Activated CD4-positive, CD25-positive, alpha-beta regulatory T cell treated with anti-CD3 and anti-CD28 coated beads, Interleukin-2, amount 50 U/mL, for 24 hours (primary cell): ENCODE measurements at regions not wholly inside any gene's neighbourhood (a gene's known extent, or its start where the extent isn't known, plus 50 kb on each side); places are given as distances from the start of the nearest gene placed in this dataset.
"Not testable (repeated sequence)": the region's sequence is repeated elsewhere in the genome, so short reads cannot be mapped to it uniquely, and the experiment has no call there.

Source experiments
- ATAC-seq, 2 donors: fragments of 150-1000 bp; cut with Tn5 transposase; one replicate each; pipeline ENCODE4 v1.10.0; 2021; ENCODE audit warnings: mild to moderate bottlenecking in 1 of 2, moderate library complexity in 1 of 2

DNA sequence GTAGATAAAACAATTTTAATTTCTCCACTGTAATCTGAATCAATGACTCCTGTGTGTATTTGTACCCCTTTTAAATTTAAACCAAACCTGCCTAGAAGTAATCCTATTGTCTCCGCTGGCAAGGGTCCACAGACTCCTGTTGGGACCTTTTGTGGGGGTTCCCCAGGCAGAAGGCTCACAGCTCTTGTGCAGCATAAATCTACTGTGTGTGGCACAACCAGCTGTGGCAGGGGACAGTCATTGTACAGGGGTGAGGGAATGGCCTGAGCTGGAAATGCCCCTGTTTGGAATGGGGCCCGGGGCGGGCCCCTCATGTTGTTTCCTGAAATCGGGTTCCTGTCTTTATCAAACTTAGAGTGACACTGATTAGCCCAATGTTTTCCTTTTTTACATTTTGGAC lies 318.2 kb upstream of the FAM98A start:
- ATAC-seq, result no peak

DNA sequence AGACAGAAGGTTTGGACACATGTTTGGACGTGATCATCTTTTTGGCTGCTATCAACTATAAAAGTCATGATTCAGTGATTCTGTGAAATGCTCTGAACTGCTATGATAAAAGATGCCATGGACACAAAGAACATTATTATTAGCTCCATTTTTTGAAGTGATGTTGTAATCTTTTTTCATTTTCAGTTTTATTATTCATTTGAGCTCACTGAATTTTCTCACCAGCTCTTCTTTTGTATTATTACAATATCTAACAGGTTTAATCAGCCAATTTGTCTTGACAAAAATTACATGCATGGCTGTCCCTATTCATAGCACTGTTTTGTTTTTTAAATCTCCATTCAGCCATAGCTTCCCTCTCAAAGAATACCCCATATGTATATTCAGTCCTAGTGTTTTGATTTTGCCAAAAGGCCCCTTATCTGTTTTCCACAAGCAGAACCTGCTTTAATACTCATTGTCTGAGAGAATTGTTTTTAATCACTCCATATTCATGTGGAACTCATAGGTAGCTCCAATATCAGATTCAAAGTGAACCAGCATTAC lies 314.0 kb upstream of the FAM98A start:
- ATAC-seq, result no peak

DNA sequence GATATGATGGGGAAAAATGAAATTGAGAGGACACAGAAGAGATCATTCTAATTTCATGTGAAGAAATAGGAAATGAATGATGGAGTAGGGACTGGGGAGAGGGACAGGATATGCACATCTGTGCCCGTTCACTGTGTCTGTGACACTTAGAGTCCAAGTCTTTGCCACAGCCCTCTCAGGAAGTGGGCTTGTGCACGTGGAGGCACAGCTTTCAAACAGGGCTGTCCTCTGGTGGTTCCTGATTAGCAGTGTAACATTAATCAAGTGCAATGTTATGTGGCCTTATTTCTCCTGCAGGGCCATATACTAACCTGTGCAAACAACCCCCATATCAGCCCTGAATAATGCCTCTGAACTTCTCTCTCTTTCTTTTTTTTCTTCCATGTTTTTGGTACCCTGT lies 312.2 kb upstream of the FAM98A start:
- ATAC-seq, result no peak

DNA sequence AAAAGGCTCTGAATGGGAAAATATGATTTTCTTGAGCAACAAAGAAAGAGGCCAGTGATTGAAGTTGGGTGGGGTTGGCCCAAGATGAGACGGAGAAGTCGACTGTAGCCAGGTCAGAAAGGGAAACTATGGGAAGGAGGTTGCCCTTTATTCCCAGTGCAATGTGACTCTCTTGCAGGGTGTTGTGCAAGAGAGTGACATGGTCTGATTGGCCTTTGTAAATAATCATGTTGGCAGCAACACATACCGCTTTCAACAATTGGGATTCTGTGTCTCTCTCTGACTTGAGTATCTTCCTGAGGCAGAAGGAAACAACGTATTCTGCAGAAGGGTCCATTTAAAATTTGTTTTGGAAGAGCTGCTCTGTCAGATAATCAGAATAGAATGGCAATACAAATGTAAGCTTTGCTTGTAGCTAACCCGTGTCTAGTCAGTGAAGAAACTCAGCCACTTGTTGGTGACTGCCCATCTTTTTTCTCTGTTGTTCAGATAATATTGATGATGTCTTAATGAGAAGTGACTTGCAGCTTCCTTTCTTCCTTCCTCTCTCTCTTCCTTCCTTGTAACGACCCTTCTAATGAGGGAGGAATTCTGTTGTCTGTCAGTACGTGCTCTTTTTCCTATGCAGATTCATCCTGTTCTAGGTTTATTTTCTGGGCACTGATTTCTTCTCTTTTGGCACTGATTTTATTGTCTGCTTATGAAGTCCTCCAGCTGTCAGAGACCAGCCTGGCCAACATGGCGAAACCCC lies 311.0 kb upstream of the FAM98A start:
- no peak for ATAC-seq

DNA sequence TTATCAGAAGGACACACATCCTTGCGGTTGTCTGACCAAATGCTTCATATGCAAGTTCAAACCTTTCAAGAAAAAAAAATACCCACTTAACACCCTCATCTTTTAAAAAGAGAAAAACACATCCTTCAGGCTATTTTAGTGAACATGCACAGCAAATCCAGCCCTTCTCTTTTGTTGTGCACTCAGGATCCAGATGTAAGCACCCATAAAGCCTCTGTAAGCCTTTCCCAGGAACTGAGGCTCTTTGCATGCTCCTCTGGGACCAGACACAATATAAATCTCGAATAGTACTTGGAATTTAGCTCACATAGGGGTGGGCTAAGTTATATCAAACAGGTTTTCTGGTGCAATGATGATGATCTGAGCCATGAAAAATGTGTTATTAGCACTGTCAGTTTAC lies 308.8 kb upstream of the FAM98A start:
- ATAC-seq, result no peak

DNA sequence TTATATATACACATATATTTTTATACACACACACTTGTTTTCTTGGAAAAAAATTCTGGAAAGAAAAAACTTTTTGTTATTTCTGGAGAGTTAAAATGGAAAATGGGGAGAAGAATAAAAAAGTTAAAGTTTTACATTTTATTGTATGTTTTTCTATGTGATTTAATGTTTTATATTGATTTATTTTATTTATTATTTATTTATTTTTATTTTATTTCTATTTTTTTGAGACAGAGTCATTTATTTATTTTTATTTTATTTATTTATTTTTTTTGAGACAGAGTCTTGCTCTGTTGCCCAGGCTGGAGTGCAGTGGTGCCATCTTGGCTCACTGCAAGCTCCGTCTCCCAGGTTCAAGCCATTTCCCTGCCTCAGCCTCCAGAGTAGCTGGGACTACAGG lies 307.0 kb upstream of the FAM98A start:
- not testable (repeated sequence) for ATAC-seq

DNA sequence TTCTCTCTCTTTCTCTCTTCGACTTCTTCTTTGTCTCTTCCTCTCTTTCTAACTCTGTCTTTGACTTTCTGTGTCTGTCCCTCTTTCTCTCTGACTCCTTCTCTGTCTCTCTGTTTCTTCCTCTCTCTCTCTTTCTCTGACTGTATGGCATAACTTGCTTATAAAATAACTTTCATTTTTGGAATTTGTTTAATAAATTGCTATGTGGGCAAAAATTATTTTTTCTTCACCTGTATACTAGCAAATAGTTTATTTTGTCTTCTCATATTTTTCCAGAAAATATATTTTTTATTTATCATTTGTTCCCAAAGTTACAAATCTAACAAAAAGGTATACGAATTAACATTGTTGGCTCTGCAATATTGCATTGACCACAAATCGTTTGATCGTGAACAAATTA lies 305.7 kb upstream of the FAM98A start:
- no peak for ATAC-seq

DNA sequence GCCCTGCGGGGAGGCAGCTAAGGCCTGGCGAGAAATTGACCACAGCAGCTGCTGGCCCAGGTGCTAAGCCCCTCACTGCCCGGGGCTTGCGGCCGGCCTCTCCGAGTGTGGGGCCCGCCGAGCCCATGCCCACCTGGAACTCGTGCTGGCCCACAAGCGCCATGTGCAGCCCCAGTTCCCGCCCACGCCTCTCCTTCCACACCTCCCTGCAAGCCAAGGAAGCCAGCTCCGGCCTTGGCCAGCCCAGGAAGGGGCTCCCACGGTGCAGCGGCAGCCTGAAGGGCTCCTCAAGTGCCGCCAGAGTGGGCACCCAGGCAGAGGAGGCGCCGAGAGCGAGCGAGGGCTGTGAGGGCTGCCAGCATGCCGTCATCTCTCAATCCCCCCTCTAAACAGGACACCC lies 304.6 kb upstream of the FAM98A start:
- ATAC-seq, result no peak

DNA sequence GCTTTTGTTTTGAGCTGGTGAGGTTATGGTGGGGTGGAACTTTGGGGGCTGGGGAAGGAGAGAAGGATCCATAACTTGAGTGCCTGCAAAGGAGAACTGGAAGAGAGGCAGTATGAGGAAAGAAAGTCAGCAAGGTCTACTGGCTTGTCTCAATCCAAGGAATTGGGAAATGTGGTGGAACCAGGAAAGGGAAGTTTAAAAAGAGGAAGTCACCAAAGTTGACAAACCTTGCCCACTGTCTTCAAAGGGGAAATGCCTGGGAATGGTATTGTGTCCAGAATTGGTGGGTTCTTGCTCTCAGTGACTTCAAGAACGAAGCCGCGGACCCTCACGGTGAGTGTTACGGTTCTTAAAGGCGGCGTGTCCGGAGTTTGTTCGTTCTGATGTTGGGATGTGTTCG lies 304.1 kb upstream of the FAM98A start:
- ATAC-seq, result no peak

DNA sequence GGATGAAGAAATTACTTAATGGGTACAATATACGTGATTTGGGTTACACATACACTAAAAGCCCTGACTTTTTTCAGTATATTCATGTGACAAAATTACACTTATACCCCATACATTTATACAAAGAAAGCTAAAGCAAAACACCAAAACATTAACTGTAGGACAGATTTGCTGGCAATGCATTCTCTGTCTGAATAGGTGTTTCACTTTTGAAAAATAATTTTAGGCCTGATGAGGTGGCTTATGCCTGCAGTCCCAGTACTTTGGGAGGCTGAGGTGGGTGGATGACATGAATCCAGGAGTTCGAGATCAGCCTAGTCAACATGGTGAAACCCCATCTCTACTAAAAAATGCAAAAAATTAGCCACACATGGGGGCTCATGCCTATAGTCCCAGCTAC lies 301.5 kb upstream of the FAM98A start:
- ATAC-seq, result no peak

DNA sequence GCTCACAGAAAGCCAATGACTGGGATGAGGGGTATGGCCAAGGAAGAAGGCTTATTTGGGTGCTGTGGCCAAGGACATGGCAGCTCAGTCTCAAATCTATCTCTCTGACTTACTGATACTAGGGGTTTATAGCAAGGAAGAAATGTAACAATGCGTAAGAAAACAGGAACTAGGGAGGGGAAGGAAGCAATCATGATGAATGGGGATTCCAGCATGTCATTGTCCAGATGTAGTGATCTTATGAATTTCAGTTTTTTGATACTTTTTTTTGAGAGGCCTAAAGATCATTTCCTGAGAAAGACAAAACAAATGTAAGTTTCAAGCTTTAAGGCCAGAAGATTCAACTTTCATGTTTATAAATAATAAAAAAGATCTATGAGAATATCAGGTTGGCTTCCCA lies 298.6 kb upstream of the FAM98A start:
- no peak for ATAC-seq

DNA sequence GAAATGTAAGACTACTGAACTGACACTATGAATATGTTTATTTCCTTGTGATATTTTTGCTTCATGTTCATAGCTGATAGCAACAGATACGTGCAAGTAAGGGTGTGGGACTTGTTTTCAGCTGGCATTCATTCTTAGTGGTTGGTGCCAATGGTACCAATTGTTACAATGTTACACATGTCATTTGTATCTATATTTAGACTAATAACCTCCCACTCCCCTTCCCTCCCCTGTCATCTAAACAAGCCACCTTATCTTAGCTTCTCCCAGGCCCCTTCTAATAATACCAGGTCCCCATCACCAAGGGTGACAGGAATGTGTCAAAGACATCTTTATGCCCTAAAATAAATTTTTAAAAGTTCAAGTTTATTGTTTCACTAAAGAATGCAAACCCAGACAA lies 294.7 kb upstream of the FAM98A start:
- ATAC-seq, result no peak

DNA sequence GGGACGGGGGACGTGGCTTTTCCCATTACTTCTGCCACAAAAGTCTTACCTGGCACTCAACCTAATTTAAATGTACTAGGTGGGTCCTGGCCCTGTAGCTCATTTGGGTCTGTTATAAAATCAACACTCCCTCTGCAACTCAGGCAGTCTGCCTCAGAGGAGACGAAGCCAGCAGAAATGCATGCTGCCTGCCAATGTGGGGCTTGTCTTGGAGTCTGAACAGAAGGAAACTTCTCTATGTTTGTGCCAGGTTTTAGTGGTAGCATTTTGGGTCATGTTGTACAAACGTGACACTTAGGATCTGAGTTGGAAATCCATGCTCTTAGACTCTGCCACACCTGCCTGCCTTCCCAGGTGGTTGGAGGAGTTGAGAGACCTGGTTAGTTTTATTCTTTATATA lies 292.5 kb upstream of the FAM98A start:
- ATAC-seq, result no peak

DNA sequence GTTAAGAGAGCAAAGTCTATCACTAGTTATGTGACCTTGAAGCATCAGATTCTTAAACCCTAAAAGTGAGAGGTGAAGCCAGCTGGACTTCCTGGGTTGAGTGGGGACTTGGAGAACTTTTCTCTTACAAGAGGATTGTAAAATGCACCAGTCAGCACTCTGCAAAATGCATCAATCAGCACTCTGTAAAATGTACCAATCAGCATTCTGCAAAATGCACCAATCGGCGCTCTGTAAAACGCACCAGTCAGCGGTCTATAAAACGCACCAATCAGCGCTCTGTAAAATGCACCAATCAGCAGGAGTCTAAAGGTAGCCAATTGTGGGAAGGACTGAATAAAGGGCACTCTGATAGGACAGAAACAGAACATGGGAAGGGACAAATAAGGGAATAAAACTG lies 291.6 kb upstream of the FAM98A start:
- ATAC-seq, result no peak

DNA sequence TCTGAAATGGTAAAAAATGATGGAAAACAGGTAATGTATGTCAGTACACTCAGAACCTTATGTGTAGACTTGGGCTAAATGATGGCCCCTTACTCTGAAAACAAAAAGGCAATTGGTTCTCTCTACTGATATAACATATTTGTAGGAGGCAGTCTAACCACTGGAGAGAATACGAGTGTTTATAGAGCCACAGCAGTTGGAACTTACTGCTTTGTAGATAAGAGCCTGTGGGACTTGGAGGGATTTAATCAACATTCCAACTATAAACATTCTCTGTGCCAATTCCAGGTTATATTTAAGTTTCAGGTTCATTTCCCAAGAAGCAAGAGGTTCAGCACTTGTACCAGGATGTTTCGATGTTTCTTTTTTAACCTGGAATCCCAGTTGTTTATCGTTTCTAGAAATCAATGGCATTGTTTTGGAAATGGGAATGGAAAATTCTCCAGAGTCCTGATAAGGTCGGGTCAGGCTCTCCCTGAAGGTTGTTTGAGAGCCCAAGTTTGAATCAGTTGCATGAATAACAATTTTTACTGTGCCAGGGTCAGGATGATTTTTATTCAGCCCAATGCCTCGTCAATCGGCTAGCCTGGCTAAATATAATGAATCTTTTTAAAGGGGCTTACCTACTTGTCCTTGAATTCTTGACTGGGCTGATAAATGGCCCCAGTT lies 278.4 kb upstream of the FAM98A start:
- no peak for ATAC-seq

DNA sequence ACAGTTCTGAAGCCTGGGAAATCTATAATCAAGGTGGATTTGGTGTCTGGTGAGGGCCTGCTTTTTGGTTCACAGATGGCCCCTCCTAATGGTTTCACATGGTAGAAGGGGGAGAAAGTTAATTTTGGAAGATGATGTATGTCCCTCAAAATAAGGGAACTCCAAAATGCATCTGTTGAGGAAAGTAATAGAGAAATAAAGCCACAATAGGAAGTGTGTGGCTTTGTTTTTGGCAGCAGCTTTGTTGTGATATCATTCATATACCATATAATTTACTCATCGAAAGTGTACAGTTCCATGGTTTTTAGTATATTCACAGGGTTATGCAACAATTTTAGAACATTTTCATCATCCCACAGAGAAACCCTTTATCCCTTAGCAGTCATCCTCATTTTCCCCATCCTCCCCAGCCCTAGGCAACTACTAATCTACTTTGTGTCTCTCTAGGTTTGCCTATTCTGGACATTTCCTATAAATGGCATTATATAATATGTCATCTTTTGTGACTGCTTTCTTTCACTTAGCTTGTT lies 274.0 kb upstream of the FAM98A start:
- ATAC-seq, result no peak

DNA sequence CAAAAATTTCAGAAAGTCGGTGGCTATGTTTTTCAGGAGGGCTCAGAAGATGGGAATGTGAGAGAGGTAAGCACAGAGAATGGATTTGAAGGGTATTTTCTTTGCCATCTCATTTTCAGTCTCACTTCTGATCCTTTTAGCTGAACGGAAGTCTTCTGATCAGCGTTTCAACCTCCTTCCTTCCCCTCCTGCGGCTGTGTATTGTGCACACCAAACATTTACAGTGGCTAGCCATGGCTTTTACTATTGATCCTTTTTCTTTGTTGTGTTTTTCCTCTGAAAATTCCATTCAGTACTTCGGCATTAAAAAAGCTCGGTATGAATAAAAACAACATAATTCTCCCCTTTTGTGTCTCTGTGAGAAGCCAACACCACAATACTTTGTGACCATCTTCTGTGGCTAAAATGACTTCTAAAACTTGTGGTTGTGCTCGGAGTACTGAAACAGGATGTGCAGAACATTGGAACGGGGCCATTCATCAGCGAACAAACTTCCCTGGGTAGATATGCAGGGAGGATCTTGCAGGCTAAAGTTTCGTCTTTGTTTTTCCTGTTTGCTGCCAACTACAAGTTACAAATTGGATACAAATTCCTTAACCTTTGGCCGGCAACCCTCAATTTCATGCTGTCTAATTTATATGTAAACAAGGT lies 260.8 kb upstream of the FAM98A start:
- ATAC-seq, result no peak

DNA sequence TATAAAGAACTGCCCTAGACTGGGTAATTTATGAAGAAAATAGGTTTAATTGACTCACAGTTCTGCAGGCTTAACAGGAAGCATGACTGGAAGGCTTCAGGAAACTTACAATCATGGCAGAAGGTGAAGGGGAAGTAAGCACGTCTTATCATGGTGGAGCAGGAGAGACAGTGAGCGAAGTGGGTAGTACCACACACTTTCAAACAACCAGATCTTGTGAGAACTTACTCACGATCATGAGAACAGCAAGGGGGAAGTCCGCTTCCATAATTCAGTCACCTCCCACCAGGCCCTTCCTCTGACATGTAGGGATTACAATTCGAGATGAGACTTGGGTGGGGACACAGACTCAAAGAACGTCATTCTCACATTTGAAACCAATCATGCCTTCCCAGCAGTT lies 260.1 kb upstream of the FAM98A start:
- ATAC-seq, result no peak

DNA sequence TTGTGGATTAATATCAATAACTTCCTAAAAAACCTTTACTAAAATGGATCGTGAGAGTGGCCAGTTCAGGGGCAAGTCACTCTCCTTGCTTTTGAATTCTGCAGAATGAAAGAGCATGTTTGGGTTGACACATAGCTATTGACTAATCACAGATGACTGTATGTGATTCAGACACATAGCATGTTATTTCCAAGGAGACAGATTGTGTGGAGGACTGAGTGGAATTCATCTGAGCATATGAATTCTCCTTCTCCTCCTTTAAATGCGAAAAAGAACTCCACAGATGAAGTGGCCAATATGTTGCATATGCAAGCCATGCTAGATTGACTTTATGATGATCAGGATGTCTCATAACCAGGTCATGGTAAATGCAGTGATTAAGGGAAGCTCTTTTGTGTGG lies 249.4 kb upstream of the FAM98A start:
- no peak for ATAC-seq

DNA sequence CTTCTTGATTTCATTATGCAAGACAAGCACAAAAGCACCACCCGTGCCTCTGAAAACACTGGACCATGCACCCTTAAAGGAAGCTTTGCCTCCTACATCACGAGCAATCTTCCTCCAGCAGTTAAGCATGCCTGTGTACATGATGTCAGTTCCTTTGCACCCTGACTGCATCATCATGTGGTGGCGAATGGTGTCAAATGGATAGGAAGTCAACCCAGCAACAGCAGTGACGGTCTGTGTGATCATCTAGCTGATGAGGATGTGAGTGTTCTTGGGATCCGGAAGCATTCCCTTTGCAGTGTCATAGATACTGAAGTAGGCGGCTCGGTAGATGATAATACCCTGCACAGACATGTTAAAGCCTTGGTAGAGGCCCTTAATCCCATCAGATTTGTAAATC lies 240.7 kb upstream of the FAM98A start:
- ATAC-seq, result no peak

DNA sequence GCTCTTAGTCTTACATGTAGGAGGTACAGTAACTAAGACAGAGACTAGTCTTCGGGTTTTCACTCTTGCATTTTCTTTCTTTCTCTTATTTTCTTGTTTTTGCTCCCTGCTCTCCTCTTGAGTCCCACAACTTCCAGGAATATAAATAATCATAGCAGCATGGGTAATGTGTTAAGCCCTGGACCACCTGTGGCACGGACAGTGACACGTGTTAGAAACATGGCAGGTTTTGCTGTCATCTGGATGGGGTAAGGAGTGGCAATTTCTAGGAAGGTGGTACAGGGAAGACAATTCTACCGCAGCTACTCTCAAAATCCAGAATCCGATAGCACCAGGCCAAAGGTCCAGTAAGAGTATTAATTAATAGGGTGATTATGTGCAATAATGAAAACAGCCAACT lies 237.5 kb upstream of the FAM98A start:
- no peak for ATAC-seq

DNA sequence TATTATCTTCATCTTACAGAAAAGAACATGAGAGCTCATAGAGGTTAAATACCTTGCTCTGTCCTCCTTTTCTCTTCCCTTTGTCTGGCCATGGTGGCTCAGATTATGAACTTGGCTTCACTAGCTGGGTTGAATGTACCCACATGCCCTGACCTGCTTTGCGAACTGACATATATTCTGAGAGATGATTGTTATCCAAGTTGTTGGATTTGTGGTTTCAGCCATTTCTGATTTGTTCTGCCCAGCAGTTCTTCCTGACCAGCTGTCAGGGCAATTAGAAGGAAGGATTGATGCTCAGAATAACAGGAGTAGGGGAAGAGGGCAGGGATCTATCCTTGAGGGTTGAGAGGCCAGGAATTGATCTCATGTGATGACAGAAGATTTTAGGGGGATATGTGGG lies 236.8 kb upstream of the FAM98A start:
- no peak for ATAC-seq

DNA sequence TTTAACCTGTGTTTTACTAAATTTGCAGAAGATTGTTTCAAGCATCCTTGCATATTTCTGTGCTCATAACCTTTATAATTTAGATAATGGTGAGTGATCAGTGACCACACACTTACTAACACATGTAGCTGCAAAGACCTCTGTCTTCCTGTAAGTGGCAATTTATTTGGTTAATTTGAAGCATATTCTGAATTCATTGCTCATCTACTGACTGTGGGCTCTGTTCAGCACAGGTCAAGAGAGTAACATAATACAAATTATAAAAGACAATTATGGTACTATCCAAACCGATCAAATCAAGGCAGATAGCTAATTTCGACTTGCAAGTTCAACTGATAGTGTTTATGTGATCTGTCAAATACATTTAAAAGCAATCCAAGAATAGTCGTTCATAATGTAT lies 223.9 kb upstream of the FAM98A start:
- no peak for ATAC-seq

DNA sequence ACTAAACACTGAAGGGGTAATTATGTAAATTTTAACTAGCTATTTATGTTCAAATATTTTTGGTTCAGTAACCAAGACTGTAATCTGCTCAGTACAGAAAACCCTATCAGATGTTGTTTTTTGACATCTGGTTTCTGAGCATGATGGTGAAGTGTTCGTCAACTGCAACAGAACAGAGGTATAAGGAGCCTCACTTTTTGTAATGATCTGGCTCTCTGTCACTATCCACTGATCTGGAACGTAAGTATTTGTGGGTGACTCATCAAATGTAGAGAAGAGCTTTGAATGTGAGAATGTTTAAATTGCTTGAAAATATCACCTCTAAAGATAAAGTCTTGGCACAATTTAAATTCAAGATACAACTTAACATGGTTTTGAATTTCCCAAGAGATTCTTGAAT lies 213.6 kb upstream of the FAM98A start:
- ATAC-seq, result no peak
